Activated CD4-positive, alpha-beta T cell treated with anti-CD3 and anti-CD28 coated beads, Interleukin-2, Interleukin-4, amounts not matched to agents 100 ng/mL and 50 ng/mL, durations not matched to agents 16 hours and 8 hours (primary cell): ENCODE measurements at regions not wholly inside any gene's neighbourhood (a gene's known extent, or its start where the extent isn't known, plus 50 kb on each side); places are given as distances from the start of the nearest gene placed in this dataset.

Experiments used
- DNase-seq: peaks from one replicate; pipeline ENCODE4 v3.0.0-alpha.2; 2020; ENCODE audit warnings: low spot score

GRCh38 chr3:81439108-81439507 lies 322.3 kb downstream of the GBE1 start:
- no peak for DNase-seq

- no peak for DNase-seq
Measured at GRCh38 chr3:81437683-81438082, 323.8 kb downstream of the GBE1 start.

- no peak for DNase-seq
Measured at GRCh38 chr3:81436182-81436581, 325.3 kb downstream of the GBE1 start.

GRCh38 chr3:81435050-81435449 lies 326.4 kb downstream of the GBE1 start:
- DNase-seq, result no peak

- DNase-seq, result no peak
Measured at GRCh38 chr3:81434161-81434560, 327.3 kb downstream of the GBE1 start.

- no peak for DNase-seq
Measured at GRCh38 chr3:81433675-81434074, 327.8 kb downstream of the GBE1 start.

- no peak for DNase-seq
Measured at GRCh38 chr3:81432456-81432855, 329.0 kb downstream of the GBE1 start.

- no peak for DNase-seq
Measured at GRCh38 chr3:81426826-81427577, 334.4 kb downstream of the GBE1 start.

- DNase-seq, result no peak
Measured at GRCh38 chr3:81425198-81425868, 336.1 kb downstream of the GBE1 start.

- no peak for DNase-seq
Measured at GRCh38 chr3:81419228-81419627, 342.2 kb downstream of the GBE1 start.

- no peak for DNase-seq
Measured at GRCh38 chr3:81416812-81417211, 344.6 kb downstream of the GBE1 start.

- no peak for DNase-seq
Measured at GRCh38 chr3:81406318-81406717, 355.1 kb downstream of the GBE1 start.

GRCh38 chr3:81395739-81396513 lies 365.5 kb downstream of the GBE1 start:
- DNase-seq, result no peak

GRCh38 chr3:81394651-81395524 lies 366.6 kb downstream of the GBE1 start:
- no peak for DNase-seq

GRCh38 chr3:81393251-81393650 lies 368.2 kb downstream of the GBE1 start:
- DNase-seq, result no peak

GRCh38 chr3:81390796-81391195 lies 370.6 kb downstream of the GBE1 start:
- DNase-seq, result no peak

GRCh38 chr3:81388191-81388590 lies 373.3 kb downstream of the GBE1 start:
- DNase-seq, result no peak

GRCh38 chr3:81382470-81382869 lies 379.0 kb downstream of the GBE1 start:
- DNase-seq, result no peak

- no peak for DNase-seq
Measured at GRCh38 chr3:81380234-81380633, 381.2 kb downstream of the GBE1 start.

GRCh38 chr3:81378552-81379293 lies 382.7 kb downstream of the GBE1 start:
- DNase-seq, result no peak

- no peak for DNase-seq
Measured at GRCh38 chr3:81375921-81376320, 385.5 kb downstream of the GBE1 start.
